ENCODE measurements at regions not wholly inside any gene's neighbourhood (a gene's known extent, or its start where the extent isn't known, plus 50 kb on each side); places are given as distances from the start of the nearest gene placed in this dataset.
A peak's percentile ranks its signal among the peaks of the same experiment; 100 is the strongest.

GRCh38 chr9:695252-695651, 146.2 kb upstream of the DMRT1 start:
- no peak for DNase-seq

GRCh38 chr9:696332-697323, 144.9 kb upstream of the DMRT1 start:
- DNase-seq = no peak

DNA sequence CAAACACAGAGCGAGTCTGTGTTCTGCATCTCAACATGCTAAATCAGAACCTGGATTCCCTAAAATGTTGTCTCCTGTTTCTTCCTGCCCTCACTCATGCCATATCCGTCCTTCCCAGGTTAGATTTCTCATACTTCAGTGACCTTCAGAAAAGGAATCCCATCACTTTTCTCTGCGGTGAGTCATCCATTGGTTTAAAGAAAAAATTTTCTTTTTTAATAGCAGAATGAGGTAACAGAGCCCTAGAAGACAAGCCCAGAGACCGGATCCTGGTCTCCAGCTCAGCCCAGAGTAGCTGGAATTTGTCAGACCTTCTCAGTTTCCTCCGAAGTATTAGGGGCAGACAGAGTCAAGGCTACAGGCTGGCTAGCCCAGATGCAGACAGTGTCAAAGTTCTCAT, 143.2 kb upstream of the DMRT1 start:
- no peak for DNase-seq

DNA sequence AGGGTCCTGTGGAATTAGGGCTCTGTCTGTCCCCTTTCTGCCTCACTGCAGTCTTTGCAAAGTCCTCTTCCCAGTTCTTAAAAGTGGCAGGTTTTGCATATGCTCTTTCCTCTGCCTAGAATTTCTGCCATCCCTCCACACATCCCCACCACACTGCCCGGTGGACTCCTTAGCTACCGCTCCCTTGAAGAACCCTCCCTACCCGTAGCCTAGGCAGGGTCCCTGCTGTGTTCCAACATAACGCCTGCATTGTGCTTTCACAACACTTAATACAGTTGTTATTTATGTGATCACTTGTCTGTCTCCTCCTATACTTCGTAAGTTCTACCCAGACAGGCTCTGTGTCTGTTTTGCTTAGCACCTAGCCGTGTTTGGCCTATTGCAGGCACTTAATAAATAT, 142.5 kb upstream of the DMRT1 start:
- DNase-seq = no peak

- no peak for DNase-seq
Measured at GRCh38 chr9:699396-699795, 142.1 kb upstream of the DMRT1 start.

GRCh38 chr9:700365-701282, 140.9 kb upstream of the DMRT1 start:
- DNase-seq = peak; percentile 9 to 48 (median 14)

DNA sequence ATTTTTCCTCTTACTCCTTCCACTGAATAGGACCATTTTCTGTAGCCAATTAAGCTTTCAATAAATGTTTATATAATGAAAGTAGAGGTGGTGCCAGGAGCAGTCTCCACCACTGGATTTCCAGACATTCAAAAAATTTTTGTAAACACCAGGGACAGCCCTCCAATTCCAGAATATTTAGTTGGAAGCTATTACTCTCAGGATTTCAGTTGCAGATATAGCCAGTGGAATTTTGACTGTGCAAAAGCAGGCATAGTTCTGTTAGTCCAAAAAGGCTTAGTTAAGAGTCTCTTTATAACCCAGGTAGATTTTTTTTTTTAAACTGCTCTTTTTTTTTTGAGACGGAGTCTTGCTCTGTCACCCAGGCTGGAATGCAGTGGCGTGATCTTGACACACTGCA, 138.1 kb upstream of the DMRT1 start:
- no peak for DNase-seq

- DNase-seq = no peak
Measured at GRCh38 chr9:706073-706472, 135.4 kb upstream of the DMRT1 start.

GRCh38 chr9:706606-707459, 134.7 kb upstream of the DMRT1 start:
- DNase-seq = peak in 2 of 3 experiments; percentile 21 to 27

GRCh38 chr9:708182-708550, 133.3 kb upstream of the DMRT1 start:
- DNase-seq = no peak

DNA sequence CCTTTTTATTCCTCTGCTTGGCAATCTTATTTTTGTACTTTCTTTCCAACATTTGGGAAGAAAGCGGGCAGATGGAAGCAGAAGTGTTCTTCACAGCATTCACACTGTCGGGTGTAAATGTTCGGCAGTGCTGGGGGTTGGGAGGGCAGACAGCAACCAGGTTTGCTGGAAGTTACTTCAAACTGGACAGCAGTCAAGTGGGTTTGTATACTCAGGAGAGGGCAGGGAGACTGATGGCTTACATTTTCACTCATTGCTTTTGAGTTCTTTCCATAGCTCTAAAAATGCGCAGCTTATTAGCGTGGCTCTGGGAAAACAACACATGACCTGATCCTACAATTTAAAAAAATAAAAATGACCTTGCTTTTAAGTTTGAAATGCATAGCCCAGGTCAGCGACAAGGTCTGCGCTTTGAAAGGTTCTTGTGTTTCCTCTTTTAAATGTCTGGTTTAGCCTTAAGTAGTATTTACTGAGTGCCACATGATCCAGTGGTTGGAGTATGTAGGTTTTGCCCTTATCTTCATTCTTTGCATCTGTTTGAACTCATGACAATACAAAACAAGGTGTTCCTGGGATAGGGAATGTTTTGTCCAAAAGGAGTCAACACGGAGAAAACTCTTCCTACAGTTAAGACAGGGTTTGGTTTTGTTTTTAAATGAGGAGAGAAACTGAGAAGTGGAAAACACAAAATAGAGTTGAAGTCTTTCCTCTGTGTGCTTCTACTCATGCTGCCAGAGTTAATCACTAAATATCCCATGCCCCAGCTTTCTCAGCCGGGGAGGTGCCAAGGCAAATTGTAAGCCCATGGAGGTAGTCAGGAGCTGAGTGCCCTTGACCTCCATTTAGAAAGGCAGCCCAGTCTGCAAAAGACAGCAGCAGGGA, 132.7 kb upstream of the DMRT1 start:
- DNase-seq = no peak

GRCh38 chr9:710951-711745, 130.3 kb upstream of the DMRT1 start:
- DNase-seq = no peak

- DNase-seq = no peak
Measured at GRCh38 chr9:711761-712553, 129.5 kb upstream of the DMRT1 start.

DNA sequence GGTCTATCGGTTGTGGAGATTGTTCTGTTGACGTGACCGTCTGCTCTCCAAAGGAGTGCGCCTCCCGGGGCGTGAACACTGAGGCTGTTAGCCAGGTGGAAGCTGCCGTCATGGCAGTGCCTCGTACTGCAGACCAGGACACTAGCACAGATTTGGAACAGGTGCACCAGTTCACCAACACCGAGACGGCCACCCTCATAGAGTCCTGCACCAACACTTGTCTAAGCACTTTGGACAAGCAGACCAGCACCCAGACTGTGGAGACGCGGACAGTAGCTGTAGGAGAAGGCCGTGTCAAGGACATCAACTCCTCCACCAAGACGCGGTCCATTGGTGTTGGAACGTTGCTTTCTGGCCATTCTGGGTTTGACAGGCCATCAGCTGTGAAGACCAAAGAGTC, 128.9 kb upstream of the DMRT1 start:
- DNase-seq = no peak

DNA sequence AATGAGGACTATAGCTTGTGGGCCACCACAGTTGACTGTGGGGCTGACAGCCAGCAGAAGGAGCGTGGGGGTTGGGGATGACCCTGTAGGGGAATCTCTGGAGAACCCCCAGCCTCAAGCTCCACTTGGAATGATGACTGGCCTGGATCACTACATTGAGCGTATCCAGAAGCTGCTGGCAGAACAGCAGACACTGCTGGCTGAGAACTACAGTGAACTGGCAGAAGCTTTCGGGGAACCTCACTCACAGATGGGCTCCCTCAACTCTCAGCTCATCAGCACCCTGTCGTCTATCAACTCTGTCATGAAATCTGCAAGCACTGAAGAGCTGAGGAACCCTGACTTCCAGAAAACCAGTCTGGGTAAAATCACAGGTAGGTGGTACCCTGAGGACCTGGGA, 128.4 kb upstream of the DMRT1 start:
- no peak for DNase-seq

- DNase-seq = no peak
Measured at GRCh38 chr9:714675-715074, 126.8 kb upstream of the DMRT1 start.

GRCh38 chr9:715300-715699, 126.2 kb upstream of the DMRT1 start:
- DNase-seq = no peak

- no peak for DNase-seq
Measured at GRCh38 chr9:715743-716400, 125.6 kb upstream of the DMRT1 start.

DNA sequence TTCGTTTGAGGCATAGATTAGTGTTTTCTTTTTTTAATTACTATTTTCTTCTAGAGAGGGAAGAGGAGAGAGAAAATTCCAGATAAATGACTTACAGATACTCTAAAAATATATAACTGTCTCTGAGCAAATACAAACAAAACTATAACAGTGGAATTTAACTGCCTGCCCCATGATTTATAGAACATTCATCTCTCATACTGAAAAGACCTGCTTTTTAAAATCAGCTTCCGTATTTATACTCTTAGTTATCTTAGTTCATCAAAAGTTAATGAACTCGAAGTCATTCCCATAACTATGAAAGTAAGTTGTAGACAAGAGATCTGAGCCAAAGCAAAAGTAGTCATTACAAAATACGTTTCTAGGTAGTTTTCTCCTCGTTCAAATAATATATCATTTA, 123.8 kb upstream of the DMRT1 start:
- no peak for DNase-seq
